B cell (primary cell): ENCODE measurements at regions not wholly inside any gene's neighbourhood (a gene's known extent, or its start where the extent isn't known, plus 50 kb on each side); places are given as distances from the start of the nearest gene placed in this dataset.

Experiments used
- EZH2 ChIP-seq: IDR thresholded peaks from 2 replicates; pipeline ENCODE4 v1.6.1; 2012; ENCODE audit warnings: borderline replicate concordance, low read depth, mild to moderate bottlenecking, moderate library complexity, low read length; ENCODE audit not compliant: insufficient read depth, poor library complexity, severe bottlenecking
- TF ChIP-seq, protein P1 (sequence below): fragments of 200-600 bp; IDR thresholded peaks from one replicate; pipeline ENCODE4 v1.8.0; 2022; ENCODE audit warnings: antibody characterized with exemption, mild to moderate bottlenecking

DNA sequence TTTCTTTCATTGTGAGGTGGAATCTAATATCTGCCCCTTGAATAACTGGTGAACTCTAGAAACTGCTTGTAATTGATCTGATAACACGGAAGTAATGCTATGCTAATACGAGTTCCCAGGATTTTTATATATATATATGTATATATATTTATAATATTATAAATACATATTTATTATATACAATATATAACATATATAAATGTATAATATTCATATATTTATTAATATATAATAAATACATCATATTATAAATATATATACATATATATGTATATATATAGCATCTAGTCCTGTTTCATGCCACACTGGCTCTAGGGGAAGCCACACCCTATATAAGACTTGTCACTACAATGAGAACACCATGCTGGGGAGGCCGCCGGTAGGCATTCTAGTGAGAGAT lies 156.7 kb upstream of the CDH19 start:
- TF ChIP-seq, protein P1, sequence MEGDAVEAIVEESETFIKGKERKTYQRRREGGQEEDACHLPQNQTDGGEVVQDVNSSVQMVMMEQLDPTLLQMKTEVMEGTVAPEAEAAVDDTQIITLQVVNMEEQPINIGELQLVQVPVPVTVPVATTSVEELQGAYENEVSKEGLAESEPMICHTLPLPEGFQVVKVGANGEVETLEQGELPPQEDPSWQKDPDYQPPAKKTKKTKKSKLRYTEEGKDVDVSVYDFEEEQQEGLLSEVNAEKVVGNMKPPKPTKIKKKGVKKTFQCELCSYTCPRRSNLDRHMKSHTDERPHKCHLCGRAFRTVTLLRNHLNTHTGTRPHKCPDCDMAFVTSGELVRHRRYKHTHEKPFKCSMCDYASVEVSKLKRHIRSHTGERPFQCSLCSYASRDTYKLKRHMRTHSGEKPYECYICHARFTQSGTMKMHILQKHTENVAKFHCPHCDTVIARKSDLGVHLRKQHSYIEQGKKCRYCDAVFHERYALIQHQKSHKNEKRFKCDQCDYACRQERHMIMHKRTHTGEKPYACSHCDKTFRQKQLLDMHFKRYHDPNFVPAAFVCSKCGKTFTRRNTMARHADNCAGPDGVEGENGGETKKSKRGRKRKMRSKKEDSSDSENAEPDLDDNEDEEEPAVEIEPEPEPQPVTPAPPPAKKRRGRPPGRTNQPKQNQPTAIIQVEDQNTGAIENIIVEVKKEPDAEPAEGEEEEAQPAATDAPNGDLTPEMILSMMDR = no peak
- no peak for TF ChIP-seq EZH2
